ENCODE measurements at regions not wholly inside any gene's neighbourhood (a gene's known extent, or its start where the extent isn't known, plus 50 kb on each side); places are given as distances from the start of the nearest gene placed in this dataset.

DNA sequence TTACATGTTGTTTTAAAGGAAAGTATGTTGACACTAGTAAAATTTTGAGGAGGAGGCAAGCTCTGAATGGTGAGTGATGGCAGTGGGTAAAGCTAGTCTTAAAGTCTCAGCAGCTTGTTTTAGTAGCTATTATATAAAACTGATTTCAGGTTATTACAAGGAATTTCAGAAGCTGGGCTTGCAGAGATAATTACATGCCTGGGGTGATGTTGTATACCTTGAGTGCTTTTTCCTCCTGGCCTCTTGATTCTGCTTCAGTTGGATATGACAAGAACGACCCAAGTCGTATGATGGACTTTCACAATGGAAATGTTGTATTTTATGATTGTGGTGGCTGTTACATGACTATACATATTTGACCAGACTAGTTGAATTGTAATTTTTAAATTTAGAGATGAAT, 175.5 kb upstream of the ADGRL3 start:
- H3K36me3 ChIP-seq = no peaks in the 10 kb centered on the region
- DNase-seq = no peak
- no peak overlapping the region for H3K27ac ChIP-seq
- TF ChIP-seq CTCF (IDR thresholded peaks at IDR 0.05) (no peak), POLR2A (IDR thresholded peaks at IDR 0.05) (no peak)
- H3K27me3 ChIP-seq = no peaks in the 10 kb centered on the region
- H3K4me3 ChIP-seq = no peak overlapping the region
- H3K9me3 ChIP-seq = no peaks in the 10 kb centered on the region
- H3K4me1 ChIP-seq = no peaks in the 10 kb centered on the region

- no peak overlapping the region for H3K27ac ChIP-seq
- DNase-seq = no peak
- no peaks in the 10 kb centered on the region for H3K4me1 ChIP-seq
- no peaks in the 10 kb centered on the region for H3K9me3 ChIP-seq
- no peaks in the 10 kb centered on the region for H3K36me3 ChIP-seq
- H3K4me3 ChIP-seq = no peak overlapping the region
- H3K27me3 ChIP-seq = no peaks in the 10 kb centered on the region
- TF ChIP-seq POLR2A (IDR thresholded peaks at IDR 0.05) (no peak), CTCF (IDR thresholded peaks at IDR 0.05) (no peak)
Observed at GRCh38 chr4:61027939-61028338, 172.2 kb upstream of the ADGRL3 start.

- no peaks in the 10 kb centered on the region for H3K4me1 ChIP-seq
- no peak overlapping the region for H3K4me3 ChIP-seq
- H3K27ac ChIP-seq = no peak overlapping the region
- no peaks in the 10 kb centered on the region for H3K36me3 ChIP-seq
- H3K27me3 ChIP-seq = no peaks in the 10 kb centered on the region
- H3K9me3 ChIP-seq = no peaks in the 10 kb centered on the region
- TF ChIP-seq POLR2A (IDR thresholded peaks at IDR 0.05) = no peak
- TF ChIP-seq CTCF (IDR thresholded peaks at IDR 0.05) = no peak
- DNase-seq = no peak
Observed at GRCh38 chr4:61036071-61036684, 163.9 kb upstream of the ADGRL3 start.

- no peak for DNase-seq
- no peak overlapping the region for H3K4me3 ChIP-seq
- TF ChIP-seq POLR2A (IDR thresholded peaks at IDR 0.05) (no peak), CTCF (IDR thresholded peaks at IDR 0.05) (no peak)
- H3K36me3 ChIP-seq = no peaks in the 10 kb centered on the region
- H3K9me3 ChIP-seq = no peaks in the 10 kb centered on the region
- no peaks in the 10 kb centered on the region for H3K4me1 ChIP-seq
- H3K27me3 ChIP-seq = no peaks in the 10 kb centered on the region
- no peak overlapping the region for H3K27ac ChIP-seq
Observed at GRCh38 chr4:61041527-61041926, 158.6 kb upstream of the ADGRL3 start.

DNA sequence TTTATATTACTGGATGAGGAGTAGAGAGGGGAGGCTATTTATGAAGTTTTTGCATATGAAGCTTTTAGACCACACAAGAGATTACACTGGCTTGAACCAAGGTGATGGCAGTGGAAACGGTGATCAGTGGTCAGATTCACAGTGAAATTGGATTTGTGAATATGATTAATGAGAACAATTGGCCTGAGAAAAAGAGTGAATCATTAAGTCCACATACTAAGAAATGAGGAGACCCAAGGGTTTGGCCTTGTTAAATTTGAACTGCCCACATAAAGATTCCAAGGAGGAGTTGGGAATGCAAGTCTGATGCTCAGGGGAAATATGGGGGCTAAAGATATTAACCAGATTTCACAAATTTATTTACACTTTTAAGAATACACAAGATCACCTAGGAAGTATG, 155.3 kb upstream of the ADGRL3 start:
- Histone ChIP-seq H3K36me3 (no peaks in the 10 kb centered on the region), H3K4me1 (no peaks in the 10 kb centered on the region), H3K9me3 (no peaks in the 10 kb centered on the region), H3K27me3 (no peaks in the 10 kb centered on the region), H3K4me3 (no peak overlapping the region), H3K27ac (no peak overlapping the region)
- TF ChIP-seq POLR2A (IDR thresholded peaks at IDR 0.05) (no peak), CTCF (IDR thresholded peaks at IDR 0.05) (no peak)
- DNase-seq = no peak

- no peaks in the 10 kb centered on the region for H3K4me1 ChIP-seq
- H3K27me3 ChIP-seq = no peaks in the 10 kb centered on the region
- no peaks in the 10 kb centered on the region for H3K36me3 ChIP-seq
- TF ChIP-seq CTCF (IDR thresholded peaks at IDR 0.05) (no peak), POLR2A (IDR thresholded peaks at IDR 0.05) (no peak)
- no peak overlapping the region for H3K4me3 ChIP-seq
- H3K27ac ChIP-seq = no peak overlapping the region
- H3K9me3 ChIP-seq = no peaks in the 10 kb centered on the region
- no peak for DNase-seq
Observed at GRCh38 chr4:61049018-61049417, 151.1 kb upstream of the ADGRL3 start.

All from Peyer's patch (tissue), 4 donors.